T-helper 2 cell (primary cell): ENCODE measurements at regions not wholly inside any gene's neighbourhood (a gene's known extent, or its start where the extent isn't known, plus 50 kb on each side); places are given as distances from the start of the nearest gene placed in this dataset.

ENCODE experiments used
- DNase-seq, 5 experiments: peaks; one replicate each; pipeline versions ENCODE4 v3.0.0 to v3.0.0-alpha.2; 2012 to 2022

- DNase-seq, result no peak
Measured at GRCh38 chrX:69221239-69222102, 56.2 kb upstream of the PJA1 start.

- no peak for DNase-seq
Measured at GRCh38 chrX:69218407-69218997, 53.2 kb upstream of the PJA1 start.

- no peak for DNase-seq
Measured at GRCh38 chrX:69216911-69217310, 51.7 kb upstream of the PJA1 start.

GRCh38 chrX:69216446-69216845 lies 51.2 kb upstream of the PJA1 start:
- DNase-seq, result no peak

GRCh38 chrX:69215161-69215875 lies 50.1 kb upstream of the PJA1 start:
- no peak for DNase-seq
